GM12874 (cell line): ENCODE measurements at regions not wholly inside any gene's neighbourhood (a gene's known extent, or its start where the extent isn't known, plus 50 kb on each side); places are given as distances from the start of the nearest gene placed in this dataset.

Source experiments
- TF ChIP-seq, protein P1 (sequence below): IDR thresholded peaks from 2 replicates; pipeline ENCODE4 v1.5.1; 2011; ENCODE audit warnings: low read depth, mild to moderate bottlenecking, control low read depth, low read length, moderate library complexity; ENCODE audit not compliant: insufficient read depth

DNA sequence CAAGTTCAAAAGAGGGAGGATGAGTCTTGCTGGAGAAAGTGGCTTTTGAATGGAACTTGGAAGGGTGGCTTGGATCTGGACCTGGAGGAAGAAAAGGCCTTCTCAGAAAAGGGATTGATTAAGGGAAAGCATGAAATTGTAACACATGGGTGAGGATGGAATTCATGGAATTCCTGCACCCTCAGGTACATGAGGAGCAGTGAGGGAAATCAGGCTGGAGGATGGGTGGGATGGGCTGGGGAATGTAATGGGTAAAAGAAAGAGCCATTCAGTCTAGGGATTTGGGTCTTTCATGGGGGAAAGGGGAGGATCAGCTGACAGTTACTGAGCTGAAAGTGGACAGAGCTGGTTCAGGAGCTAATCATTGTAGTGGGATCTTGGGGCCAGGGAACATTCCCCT, 51.2 kb upstream of the HAAO start:
- TF ChIP-seq, protein P1, sequence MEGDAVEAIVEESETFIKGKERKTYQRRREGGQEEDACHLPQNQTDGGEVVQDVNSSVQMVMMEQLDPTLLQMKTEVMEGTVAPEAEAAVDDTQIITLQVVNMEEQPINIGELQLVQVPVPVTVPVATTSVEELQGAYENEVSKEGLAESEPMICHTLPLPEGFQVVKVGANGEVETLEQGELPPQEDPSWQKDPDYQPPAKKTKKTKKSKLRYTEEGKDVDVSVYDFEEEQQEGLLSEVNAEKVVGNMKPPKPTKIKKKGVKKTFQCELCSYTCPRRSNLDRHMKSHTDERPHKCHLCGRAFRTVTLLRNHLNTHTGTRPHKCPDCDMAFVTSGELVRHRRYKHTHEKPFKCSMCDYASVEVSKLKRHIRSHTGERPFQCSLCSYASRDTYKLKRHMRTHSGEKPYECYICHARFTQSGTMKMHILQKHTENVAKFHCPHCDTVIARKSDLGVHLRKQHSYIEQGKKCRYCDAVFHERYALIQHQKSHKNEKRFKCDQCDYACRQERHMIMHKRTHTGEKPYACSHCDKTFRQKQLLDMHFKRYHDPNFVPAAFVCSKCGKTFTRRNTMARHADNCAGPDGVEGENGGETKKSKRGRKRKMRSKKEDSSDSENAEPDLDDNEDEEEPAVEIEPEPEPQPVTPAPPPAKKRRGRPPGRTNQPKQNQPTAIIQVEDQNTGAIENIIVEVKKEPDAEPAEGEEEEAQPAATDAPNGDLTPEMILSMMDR, result no peak

DNA sequence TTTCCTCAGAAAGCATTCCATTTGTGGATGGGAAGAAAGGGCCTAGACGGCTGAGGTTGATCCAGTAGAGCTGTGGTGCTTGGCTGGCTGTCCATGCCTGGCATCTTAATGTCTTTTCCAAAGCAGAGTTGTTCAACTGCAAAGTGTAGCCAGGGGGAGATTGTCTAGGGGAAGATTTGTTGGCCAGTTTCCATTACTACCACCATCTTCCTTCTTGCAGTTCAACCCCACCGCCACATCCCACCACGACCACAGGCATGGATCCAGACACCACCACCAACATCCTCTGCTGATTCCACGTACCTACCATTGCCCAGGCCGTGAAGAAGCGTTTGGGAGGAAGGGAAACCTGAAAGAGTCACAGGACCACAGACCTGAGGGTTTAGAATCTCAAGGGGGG, 50.7 kb upstream of the HAAO start:
- TF ChIP-seq, protein P1, result no peak

DNA sequence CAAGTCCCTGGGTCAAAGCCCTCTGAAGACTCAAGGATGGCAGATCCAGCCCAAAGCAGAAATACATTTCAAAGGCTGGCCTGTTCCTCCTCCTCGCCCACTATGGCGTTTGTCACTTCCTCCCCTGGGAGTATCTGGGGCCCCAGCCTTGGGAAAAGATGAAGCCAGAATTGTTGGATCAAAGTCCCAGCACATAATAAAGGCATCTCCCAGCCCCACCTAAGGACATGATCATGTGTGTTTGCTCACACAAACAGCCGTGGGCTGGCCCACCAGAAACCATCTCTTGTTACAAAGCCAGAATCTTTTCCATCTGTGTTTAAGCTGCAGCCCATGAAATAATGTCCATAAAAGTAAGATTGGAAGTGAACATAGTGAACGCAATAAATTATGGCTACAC, 50.1 kb upstream of the HAAO start:
- TF ChIP-seq, protein P1, result no peak
